Muscle of arm (tissue), 1 donor: ENCODE measurements at regions not wholly inside any gene's neighbourhood (a gene's known extent, or its start where the extent isn't known, plus 50 kb on each side); places are given as distances from the start of the nearest gene placed in this dataset.
"Not testable (repeated sequence)": the region's sequence is repeated elsewhere in the genome, so short reads cannot be mapped to it uniquely, and the experiment has no call there.

Experiments
- DNase-seq: peaks from one replicate; pipeline ENCODE4 v3.0.0-alpha.2; 2013

DNA sequence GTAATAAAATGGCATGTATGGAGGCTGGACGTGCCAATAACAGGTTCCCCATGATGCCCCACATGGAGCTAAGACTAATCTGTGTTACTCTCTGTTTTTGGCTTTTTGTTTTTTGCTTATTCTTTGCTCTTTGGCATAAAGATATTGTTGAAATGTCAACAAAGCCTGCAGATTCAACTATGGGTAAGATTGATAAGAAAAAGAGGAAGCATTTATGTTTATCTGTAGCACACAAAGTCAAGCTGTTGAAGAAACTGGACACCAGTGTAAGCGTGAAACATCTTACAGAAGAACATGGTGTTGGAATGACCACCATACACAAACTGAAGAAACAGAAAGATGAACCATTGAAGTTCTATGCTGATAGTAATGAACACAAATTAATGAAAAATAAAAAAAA, 402.7 kb downstream of the LTN1 start:
- no peak for DNase-seq

DNA sequence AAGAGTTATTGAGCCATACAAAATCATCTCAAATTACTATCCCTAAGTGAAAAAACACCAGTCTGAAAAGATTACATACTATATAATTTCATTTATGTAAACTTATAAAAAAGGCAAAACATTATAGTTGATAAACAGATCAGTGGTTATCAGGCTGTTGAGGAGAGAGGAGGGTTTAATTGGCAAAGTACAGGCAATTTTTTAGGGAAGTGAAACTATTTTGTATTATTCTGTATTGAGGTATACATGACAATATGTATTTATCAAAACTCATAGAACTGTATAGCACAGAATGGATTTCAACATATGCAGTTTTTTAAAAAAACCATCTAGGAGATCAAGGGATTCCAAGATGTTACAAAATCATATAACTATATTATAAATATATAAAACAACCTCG, 403.7 kb downstream of the LTN1 start:
- no peak for DNase-seq

DNA sequence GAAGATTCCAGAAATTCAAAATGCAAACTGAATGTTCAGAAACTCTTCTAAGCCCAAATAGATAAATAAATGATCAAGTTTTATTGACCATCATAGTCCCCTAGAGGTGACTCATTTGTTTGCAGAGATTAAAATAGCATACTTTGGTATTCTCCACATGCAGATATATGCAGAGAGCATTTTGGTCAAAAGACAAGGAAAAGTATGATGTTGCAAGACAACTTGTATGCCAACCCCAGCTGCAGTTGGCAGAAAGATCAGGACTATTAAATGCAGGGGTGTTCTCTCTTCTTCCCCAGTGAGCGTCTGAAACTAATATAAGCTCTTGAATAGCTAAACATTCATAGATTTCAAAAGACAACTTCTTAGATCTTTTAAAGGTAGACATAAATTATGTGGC, 404.9 kb downstream of the LTN1 start:
- DNase-seq = no peak

DNA sequence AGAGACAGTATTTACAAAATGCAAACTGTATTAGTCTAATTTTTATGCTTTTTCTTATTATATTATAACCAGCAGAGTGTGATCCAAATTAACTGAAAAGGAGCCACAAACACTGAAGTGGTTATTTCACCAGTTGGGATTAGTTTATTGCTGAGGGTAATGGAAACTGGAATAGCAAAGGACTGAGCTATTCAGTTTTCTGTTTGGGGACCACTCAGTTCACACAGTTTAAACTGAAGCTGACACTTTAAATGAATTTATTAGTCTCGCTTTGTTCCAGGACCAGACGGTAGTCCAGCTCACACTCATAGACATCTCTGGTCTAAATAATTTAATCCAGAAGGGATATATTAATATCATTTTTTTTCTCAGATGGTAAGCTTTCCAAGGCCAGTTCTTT, 410.7 kb downstream of the LTN1 start:
- DNase-seq = peak; percentile 31

DNA sequence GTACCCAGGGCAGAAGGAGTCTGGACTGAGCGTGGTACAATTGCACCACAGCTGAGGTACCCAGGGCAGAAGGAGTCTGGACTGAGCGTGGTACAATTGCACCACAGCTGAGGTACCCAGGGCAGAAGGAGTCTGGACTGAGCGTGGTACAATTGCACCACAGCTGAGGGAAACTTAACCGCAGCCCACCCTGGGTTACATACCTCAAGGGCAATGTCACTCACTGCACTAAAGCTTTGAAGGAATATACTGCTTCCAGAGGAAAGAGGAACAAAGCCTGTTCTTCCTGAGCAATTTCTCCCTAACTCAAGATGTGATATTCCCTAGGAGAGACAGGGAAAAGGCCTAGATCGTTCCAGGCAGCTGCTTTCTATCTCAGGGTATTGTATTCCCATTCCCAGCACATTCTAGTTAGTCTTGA, 411.4 kb downstream of the LTN1 start:
- peak; percentile 35 for DNase-seq

DNA sequence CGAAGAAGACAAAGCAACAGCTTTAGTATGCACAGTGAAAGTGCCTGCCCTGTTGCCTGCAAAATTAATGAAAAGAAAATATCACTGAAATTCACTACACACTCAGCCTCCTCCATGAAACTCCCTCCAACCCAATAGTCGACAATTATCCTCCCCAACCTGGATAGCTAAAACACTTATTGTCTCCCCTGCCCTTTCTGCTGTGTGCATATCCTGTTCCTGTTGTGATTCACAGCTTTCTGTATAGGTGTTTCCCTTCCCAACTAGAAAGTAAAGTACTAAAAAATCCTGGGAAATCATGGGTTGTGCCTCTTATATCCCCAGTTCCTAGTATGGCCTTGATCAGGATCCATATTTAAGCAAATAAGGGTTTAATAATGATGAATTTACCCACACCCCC, 412.1 kb downstream of the LTN1 start:
- DNase-seq = no peak

DNA sequence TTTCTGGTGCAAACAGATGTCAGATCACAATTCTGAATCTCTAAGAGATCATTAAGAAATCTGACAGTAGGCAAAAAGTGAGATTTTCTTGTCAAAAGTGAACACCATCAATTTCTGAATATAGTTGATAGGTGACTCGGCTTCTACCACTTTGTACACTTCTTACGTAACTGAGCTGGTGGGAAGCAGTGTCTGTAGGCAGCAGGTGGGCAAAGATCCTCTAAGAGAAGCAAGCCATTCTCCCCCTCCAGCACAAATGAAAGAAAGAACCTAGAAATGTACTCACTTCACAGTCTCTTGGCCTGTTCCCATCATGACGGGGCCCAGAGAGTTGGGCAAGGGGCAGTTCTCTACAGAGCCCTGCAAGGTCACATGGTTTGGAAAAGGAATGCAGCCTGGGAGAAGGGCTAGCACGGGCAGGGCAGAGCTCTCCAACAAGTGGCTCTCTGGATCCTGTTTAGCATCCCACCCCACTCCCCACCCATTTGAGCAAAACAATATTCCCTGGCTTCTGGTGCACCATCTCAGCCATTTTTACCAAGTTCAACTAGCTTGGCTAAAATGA, 412.6 kb downstream of the LTN1 start:
- no peak for DNase-seq

DNA sequence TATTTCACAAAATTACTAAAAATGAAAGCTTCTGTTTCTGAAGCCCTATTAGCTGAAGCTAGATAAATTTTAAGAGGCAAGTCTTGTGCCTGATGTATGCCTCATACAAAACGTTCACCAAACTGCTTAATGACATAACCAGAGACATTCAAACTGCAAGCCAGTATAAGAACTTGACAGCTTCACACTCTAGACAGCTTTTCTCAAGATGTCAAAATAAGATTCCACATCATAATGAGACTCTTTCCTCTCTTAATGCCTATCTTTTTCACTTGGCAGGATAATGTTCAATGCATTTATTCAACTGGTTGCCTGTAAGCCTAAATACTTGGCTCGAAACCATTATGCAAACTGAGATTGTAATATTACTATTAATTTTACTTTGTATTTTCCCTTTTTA, 424.0 kb downstream of the LTN1 start:
- no peak for DNase-seq

DNA sequence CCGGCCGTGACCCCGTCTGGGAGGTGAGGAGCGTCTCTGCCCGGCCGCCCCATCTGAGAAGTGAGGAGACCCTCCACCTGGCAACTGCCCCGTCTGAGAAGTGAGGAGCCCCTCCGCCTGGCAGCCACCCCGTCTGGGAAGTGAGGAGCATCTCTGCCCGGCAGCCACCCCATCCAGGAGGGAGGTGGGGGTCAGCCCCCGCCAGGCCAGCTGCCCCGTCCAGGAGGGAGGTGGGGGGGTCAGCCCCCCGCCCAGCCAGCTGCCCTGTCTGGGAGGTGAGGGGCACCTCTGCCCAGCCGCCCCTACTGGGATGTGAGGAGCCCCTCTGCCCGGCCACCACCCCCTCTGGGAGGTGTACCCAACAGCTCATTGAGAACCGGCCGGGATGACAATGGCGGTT, 428.7 kb downstream of the LTN1 start:
- DNase-seq = not testable (repeated sequence)

DNA sequence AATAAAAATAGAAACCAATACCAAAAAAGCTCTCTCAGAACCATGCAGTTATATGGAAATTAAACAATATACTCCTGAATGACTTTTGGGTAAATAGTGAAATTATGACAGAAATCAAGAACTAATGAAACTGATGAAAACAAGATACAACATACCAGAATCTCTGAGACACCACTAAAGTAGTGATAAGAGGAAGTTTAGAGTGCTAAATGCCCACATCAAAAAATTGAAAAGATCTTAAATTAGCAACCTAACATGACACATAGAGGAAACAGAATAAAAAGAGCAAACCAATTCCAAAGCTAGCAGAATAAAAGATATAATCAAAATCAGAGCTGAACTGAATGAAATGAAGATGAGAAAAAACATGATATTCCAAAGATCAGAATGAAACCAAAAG, 430.9 kb downstream of the LTN1 start:
- DNase-seq = no peak

DNA sequence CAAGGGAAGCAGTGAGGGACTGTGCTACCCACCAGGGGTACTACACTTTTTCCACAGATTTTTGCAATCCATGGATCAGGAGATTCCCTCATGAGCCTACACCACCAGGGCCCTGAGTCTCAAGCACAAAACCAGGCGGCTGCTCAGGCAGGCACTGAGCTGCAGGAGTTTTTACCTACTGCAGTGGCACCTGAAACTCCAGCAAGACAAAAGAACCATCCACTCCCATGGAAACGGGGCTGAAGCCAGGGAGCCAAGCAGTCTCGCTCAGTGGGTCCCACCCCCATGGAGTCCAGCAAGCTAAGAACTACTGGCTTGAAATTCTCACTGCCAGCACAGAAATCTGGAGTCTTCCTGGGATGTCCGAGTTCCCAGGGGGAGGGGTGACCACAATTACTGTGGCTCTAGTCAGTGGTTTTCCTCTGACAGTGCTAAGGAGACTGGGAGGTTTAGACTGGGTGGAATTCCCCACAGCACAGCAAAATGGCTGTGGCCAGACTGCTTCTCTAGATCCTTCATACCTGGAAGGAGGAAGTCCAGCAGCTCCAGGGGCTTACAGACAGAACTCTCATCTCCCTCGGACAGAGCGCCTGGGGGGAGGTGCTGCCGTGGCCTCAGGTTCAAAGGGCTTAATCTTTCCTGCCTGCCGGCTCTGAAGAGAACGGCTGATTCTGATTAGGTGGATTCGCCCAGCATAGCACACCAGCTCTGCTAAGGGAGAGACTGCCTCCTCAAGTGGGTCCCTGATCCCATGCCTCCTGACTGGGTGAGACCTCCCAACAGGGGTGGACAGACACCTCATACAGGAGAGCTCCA, 437.8 kb downstream of the LTN1 start:
- no peak for DNase-seq

DNA sequence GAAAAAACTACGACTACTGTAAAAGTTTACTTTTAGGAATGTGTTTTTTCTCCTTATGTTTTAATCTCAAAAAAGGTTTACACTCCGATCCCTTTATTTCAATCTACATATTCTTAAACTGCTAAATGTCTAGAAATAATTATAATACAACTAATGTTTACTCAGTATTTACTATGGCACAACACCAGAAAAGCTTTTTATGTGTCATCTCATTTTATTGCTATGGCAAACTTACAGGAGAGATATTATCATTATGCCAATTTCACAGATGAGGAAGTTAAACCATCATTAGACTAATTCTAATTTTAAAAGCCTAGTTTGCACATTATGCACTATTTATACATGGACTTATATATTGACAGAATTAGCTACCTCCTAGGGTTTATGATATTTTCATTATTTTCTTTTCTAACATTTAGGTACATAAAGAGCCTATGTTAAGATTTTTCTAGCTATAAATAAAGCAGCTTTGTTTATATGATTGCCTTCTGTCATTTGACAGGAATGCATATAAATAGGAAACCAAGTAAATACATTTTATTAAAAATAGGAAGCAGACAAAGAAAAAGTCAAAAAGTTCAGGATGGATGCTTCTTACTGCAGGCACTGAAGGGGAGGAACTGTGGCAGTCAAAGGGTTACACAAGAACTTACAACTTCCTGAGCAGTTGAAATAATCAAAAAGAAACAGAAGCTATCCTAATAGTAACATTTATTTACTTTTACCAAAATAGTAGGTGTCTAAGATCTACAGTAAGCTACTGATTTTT, 442.4 kb downstream of the LTN1 start:
- no peak for DNase-seq

DNA sequence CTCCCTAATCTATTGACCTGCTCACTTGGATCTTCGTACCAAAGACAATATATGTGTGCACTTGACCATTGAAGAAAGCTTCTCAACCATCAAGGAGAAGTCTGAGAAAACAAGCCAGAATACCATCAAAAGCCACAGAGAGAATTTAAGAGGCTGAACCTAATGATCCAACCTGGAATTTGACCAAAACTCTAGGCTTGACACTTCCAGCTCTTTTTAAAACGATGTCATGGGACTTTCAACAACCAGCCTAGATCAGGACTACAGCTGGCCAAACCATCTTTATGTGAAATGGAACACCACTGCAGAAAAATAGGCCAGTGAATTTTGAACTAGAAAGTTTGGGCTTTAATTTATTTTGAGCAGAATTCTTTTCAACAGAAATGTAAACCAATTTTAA, 444.4 kb downstream of the LTN1 start:
- DNase-seq = no peak

DNA sequence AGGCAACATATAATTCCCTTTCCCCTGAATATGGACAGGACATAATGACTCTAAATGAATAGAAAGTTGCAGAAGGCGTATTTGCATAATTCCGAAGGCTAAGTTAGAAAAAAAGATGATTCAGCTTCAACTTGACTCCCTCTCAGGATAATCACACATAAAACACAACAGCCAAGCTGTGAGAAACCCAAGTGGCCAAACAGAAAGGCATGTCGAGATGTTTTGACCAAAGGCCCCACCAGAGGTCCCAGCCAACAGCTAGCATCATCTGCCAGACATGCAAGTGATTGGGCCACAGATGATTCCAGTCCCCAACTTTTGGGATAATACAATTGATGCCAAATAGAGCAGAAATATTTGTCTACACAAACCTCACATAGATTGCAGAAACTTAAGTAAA, 444.9 kb downstream of the LTN1 start:
- DNase-seq = no peak

DNA sequence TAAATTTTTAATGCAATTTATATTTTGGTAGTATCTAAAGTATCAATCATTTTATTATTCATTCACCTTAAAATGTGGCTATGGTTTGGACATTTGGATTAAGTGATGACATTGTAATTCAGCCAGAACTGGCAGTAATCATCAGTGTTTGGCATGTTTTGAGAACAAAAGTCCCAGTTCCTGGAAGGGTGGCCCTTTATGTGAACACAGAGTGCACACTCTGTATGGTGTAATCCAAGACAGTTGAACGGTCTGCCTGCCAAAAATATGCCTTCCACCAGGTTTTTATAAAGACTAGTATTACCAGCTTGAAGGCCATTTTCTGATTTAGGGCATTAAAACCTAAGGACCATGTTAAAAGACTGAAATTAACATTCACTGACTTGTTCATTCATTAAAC, 448.7 kb downstream of the LTN1 start:
- DNase-seq = no peak

DNA sequence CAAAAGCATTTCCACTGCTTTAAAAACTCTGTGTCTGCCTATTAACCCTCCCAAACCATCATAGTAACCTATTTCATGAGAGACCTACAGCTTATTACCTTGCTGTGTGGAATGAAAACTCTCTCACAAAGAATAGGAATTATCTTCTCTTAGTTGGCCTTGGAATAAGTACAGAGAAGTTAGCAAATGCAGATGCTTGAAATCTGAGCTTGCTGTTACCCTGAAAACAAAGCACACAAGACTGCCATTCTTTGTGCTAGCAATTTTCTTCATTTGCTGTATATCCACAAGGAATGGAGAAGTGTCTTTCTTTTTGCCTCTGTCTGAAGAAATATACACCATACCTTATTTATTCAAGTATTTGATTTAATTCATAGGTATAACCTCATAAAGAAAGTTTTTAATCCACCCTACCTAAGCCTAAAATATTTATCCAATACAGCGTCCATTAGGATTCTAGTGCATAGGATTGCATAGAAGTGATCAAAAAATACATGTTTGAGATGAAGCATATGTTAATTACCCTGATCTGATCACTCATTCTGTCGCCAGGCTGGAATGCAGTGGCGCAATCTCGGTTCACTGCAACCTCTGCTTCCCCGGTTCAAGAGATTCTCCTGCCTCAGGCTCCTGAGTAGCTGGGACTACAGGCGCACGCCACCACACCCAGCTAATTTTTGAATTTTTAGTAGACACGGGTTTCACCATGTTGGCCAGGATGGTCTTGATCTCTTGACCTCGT, 451.1 kb downstream of the LTN1 start:
- no peak for DNase-seq

DNA sequence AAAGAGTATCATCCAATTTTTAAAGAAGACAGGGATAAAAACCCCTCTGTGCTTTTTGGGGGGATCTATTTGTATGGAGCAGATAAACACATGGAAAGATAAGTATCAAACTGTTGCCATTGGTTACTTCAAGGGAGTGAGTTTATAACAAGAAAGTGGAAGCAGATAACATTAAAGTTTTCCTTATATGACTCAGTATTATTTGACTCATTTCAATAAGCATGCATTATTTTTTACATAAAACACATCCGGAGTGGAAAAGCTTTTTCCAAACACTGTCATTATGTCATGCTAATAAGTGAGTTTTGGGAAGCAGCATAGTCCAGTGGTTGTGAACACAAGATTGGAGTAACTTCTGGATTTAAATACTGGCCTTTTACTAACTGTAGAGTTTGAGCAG, 452.2 kb downstream of the LTN1 start:
- no peak for DNase-seq

DNA sequence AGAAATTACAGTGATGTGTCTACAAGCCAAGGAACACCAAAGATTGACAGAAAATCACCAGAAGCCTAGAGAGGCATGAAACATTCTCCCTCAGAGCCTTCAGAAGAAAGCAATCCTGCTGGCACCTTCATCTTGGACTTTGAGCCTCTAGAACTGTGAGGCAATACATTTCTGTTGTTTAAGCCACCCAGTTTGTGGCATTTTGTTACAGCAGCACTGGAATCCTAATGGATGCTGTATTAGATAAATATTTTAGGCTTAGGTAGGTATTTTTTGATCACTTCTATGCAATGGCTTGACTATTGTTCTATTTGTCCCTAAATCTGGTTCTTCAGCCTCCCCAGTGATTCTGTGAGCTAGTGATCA, 453.1 kb downstream of the LTN1 start:
- DNase-seq = no peak

DNA sequence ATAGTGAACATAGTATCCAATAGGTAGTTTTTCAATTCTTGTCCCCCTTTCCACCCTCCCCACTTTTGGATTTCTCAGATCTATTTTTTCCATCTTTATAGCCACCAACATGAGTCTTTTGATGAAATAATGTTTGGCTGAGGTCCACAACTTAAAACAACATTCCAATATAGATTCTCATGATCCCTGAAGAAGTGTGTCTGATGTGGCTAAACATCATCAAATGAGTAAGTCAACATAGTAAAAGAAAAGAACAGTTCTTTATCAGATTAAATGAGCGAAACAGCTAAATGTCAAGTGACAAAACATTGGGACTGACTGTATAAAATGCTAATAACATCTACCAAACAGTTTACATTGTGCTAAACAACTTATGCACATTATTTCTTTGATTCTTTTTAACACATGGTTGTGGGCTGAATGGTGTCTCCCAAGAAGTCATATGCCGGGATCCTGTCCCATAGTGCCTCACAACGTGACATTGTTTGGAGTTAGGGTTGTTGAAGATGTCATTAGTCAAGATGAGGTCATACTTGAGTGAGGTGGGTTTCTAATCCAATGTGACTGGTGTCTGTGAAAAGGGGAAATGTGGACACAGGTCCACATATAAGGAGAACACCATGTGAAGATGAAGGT, 453.6 kb downstream of the LTN1 start:
- DNase-seq = no peak

DNA sequence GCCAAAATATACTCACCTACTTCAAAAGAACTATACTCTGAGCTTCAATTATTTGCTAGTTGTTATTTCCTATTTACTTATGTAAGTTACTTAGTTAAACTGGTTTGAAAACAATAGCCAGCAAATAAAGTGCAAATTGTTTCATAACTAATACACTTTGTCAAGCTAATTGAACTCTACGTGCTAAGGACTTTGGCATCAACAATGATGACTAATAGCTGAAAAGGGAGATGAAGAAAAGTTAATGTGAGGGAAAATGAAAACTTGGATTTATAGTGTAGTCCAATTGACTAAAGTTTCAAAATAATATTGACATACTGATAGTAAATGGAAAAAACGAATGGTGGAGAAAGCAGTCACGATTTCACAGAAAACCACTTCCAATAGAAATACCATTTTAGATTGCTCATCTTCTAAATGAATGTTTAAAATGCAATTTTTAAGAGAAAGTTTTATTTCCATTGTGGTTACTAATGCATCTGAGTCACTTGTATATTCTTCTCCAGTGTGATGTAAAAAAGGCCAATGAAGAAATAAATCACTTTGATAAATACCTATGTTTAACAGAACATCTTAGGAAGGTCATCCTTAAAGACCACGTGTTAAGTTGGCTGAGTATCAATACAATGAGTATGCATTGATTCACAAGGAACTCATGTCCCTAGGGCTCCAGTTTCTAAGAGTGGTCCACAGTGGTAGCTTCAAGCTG, 455.2 kb downstream of the LTN1 start:
- no peak for DNase-seq

DNA sequence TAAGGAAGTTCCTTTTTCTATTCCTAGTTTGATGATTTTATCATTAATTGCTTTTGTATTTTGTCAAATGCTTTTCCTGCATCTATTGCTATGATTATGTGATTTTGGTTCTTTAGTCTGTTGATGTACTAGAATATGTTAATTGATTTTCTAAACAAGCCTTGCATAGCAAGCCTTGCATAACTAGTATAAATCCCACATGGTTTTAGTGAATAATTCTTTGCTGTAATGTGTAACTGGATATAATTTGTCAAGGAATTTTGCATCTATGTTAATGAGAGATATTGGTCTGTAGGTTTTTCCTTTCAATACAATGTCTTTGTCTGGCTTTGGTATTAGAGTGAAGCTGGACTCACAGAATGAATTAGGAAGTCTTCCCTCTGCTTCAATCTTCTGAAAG, 460.2 kb downstream of the LTN1 start:
- no peak for DNase-seq
